Stimulated activated CD8-positive, alpha-beta memory T cell treated with anti-CD3 and anti-CD28 coated beads, Interleukin-12 subunit alpha, Interleukin-12 subunit beta, amount 100 ng/mL, for 4 hours (primary cell): ENCODE measurements at regions not wholly inside any gene's neighbourhood (a gene's known extent, or its start where the extent isn't known, plus 50 kb on each side); places are given as distances from the start of the nearest gene placed in this dataset.

ENCODE experiments used
- DNase-seq: peaks from one replicate; pipeline ENCODE4 v3.0.0-alpha.2; 2020; ENCODE audit warnings: low read depth

DNA sequence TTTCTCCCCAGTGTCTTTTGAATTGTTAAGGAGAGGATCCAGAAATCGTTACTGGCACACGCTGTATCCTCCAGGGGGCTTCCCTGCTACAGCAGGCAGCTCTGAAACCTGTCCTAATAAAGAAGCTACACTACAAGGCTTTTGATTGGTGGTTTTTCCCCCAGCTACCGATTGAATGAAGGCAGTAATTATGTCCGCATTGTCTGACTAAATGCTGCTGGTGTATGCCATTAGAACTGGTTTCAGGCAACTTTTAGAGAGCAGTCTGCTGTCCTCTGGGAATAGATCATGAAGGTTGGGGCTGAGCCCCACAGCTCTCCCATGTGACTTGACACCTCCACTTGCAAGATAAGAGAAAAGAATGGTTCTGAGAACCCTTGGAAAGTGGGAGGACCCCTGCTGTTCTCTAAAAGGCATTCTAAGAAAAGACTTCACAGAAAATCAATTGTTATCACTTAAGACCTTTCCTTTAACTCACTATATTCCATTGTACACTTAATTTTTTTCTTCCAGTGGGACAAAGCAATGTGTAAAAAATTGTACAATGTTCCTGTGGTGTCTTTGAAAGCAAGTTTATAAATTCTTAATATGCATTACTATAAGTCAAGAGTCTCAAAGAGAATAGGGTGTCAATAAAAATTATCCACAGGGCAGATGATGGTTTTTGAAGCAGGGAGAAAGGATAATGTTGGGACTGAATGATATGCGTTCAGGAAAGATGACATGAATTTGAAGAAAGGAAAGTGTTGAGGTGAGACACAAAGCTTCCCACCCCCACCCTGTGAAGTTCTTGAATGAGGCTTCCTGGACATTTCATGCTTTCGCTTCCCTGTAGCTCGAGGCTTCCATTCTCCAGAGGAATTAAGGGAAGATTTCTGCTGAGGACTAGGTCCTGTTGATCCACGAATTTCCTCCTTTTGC lies 53.0 kb upstream of the DAZL start:
- DNase-seq: no peak

- no peak for DNase-seq
Measured at GRCh38 chr3:16658925-16659793, 53.9 kb upstream of the DAZL start.

- DNase-seq: no peak
Measured at GRCh38 chr3:16663854-16664712, 58.9 kb upstream of the DAZL start.

GRCh38 chr3:16665282-16665741 lies 60.1 kb upstream of the DAZL start:
- no peak for DNase-seq

DNA sequence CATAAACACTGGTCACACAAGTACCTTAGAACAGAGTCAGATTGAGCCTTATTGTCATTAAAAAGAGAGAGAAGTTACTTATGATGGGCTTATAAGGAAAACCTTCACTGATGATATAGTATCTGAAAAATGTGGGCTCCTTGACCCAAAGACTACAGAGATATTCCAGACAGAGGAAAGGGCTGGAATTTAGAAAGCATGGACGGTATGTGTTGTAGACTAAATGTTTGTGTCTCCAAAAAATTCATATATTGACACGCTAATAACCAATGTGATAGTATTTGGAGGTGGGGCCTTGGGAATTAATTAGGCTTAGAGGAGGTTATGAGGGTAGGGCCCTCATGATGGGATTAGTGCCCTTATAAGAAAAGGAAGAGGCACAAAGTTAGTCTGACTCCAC lies 61.0 kb upstream of the DAZL start:
- DNase-seq: no peak

DNA sequence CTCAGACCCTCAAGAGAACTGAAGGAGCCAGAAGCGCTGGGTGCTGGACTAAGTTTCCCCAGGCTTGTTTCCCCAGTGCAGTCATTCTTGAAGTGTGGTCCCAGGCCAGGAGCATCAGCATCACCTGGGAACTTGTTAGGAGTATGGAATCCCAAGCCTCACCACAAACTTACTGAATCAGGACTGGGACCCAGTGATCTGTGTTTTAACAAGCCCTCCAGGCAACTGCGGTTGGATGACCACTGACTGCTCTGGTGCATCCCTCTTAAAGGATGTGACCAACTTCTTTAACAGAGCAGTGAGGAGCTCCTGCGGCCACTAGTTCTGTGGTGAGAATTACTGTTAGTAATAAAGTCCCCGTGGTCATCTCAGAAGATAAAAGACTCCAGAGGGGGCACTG lies 62.4 kb upstream of the DAZL start:
- DNase-seq: no peak

DNA sequence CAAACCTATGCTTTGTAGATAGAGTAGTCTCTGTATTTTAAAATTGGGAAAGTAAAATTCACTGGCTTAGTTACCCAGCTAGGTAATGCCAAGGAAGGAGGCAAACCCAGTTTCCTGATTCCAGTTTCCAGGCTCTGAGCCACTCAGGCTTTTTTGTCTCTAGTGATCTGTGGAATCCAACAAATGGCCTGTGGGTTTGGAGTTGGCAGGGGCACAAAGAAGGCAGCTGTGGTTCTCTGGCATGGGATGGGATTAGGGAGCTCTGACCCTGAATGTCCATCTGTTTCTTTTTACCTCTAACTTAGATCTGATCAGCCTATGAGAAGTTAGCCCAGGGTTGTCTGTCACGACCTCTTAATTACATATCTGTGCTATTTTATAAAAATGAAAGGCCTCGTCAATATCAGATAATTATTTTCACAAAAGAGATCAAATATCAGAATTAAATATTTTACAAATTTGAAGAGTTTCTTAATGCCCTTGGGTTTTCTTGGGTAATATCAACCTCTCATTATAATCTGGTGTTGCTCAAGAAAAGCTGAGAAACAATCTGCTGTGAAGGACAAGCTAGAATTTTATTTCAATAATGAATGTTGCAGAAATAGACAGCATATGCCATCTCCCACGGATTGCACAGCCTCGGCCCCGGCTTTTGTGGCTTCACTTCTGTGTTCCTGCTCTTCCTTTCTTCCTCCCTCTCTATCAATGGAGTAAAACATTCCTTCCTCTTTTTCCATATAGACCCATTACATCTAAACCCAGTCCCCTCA lies 63.7 kb upstream of the DAZL start:
- no peak for DNase-seq

DNA sequence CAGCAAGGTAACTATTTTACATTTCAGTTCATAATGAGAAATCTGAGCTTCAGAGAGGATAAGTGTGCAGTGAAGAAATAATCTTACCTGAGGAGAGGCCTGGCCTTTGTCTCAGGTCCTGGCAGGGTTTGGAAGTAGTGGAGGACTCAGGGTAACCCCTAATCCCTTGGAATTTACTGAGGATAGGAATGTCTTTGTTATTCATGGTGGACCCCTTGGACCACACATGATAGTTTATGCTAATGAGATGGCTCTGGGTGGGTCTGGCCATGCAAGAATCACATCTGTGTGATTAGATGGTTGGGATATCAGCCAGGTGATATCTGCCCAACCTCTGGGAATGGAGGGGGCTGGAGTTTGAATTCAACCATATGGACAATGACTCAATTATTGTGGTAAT lies 65.0 kb upstream of the DAZL start:
- DNase-seq: no peak

- DNase-seq: no peak
Measured at GRCh38 chr3:16671690-16672089, 66.5 kb upstream of the DAZL start.

DNA sequence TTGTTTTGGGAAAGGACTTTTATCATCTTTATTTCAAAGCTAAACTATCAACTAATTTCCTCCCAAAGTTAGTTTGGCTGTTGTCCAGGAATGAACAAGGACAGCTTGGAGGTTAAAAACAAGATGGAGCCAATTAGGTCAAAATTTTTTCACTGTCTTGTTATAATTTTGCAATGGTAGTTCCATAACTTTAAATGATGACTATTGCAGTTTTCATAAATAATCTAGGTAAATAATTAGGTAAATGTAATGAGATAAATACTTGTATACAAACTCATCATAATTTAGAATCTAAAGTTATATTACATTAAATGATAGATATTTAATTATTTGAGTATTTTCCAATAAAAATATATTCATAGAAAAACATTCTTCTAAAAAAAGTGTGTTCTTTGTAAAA lies 68.3 kb upstream of the DAZL start:
- DNase-seq: no peak

- no peak for DNase-seq
Measured at GRCh38 chr3:16675805-16676204, 70.6 kb upstream of the DAZL start.

DNA sequence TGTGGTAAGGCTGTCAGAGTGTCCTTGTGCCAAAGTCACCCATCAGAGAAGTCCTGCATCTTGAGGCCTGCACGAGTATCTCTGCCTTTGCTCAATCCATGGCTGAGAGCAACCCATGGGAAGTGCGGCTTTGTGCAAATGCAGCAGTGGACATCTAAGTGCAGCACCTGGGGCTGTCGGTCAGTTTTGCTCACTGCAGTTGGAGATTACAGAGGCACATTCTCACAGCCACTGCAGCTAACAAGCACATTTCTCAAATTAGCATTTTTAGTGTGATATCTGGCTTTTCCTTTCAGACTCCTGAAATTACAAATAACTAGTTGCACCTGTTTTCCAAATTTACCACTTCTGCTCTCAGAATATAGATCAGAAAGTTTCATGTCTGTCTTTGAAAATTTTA lies 81.5 kb upstream of the DAZL start:
- no peak for DNase-seq

GRCh38 chr3:16687221-16687620 lies 82.0 kb upstream of the DAZL start:
- DNase-seq: no peak

DNA sequence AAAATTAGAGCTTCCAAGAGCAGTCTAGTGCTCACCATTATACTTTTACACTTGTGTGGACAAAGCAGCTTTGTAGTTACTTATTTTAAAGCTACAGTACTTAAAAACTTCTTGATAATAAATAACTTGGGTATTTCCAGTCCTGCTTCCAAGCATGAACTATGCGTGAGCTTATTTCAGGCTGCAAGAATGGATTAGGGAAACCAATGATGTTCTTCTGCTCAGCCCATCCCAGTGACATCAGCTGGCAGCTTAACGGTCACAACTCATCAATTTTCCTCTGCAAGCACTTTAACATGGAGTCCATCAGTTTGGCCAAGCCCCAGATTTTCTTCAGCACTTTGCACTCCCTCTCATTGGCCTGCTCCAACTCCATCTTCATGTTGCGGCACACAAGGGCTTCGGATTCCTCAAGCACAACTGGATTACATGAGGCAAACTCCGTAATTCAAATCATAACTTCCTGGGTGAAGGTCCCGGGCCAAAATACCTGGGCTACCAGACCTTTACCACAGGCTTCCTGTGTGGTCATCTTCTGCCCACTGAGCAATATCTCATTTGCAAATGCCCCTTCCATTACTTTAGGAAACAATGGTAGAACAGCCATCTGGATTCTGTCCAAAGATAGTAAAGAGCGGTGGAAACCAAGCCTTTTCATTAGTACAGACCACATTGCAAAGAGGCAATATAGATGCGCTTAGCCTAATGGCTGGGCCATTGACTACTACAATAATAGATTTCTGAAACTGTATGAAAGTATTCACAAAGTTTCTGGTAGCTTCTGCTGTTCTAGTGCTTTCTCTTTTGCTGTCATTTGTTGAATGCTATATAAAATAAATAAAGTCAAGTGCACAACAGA lies 87.5 kb upstream of the DAZL start:
- no peak for DNase-seq

DNA sequence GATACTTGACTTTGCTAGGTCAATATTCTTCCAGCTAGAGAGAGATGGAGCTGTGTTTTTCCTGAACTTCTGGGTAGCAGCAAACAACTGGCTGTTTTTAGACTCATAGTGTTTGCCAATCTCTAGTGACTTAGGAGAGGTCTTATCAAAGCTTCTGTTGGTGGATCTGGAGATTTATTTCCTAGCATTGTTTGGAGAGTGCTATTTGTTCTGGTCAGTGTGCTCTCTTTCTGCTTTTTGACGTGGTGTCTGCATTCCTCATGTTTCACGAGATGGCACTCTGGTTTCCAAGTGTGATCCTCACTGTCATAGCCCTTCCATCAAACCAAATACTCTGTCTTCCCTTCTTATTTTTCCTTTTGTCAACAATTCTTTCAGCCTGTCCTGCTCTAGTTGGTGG lies 88.6 kb upstream of the DAZL start:
- no peak for DNase-seq

GRCh38 chr3:16695710-16696109 lies 90.5 kb upstream of the DAZL start:
- no peak for DNase-seq

DNA sequence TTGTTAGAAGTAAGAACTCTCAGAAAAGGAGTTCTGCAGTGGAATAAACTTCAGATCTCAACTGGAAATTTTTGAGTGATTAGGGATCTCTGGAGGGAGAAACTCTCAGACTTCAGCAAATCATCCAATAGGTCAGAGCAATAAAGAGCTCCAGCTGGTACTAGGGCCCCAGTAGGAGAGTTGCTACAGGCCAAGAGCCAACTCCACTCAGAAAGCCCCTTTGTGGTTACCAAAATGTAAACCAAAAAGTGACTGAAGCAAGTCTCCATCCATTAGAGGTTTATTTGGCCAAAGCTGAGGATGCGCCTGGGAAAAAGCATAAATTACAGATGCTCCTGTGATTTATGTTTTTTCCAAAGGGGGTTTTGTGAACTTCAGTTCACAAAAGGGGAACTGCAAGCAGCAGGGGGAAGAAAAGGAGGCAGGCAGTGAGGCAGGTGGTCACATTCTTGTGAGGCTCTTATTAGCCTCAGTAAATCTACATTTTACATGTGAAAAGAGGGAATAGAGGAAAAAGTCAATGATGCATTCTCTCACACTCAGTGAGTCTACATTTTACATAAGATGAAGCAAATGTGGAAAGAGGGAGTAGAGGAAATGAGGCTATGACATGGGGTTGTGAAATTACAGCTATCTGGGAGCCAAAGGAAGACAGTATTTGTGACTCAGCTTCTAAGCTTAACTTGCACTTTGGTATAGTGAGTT lies 92.4 kb upstream of the DAZL start:
- DNase-seq: no peak

DNA sequence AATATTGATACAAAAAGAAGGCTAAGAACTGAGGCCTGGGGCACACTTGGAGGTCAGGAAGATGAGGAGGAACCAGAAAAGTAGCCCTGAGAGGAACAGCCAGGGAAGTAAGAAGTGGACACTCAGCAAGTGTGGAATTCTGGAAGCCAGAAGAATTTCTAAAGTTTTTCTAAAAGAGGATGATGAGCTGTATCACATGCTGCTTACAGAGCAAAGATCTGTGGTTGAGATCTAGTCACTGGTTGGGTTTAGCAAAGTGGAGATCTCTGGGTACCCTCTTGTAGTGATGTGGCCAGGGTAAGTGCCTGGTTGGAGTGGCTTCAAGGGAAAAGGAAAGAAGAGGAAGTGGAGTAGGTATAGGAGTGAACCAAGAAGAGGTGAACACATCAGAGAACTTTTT lies 95.4 kb upstream of the DAZL start:
- DNase-seq: no peak

- no peak for DNase-seq
Measured at GRCh38 chr3:16704941-16705340, 99.7 kb upstream of the DAZL start.

DNA sequence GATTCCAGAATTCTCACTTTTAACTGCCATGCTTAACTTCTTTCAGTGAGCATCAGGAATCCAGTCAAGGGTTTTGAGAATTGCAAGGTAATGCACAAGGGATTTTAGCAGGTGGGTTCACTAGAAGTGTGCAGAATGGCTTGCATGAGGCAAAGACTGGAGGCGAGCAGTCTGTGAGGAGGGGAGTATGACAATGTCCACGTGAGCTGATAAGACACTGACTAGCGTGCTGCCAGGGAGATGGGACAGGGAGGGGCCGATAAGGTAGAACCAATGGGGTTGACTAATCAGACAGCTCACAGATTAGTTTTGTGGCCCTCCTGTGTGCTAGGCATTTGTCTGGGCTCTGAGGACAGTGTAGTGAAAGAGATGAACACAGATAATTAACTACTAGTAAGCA lies 102.0 kb upstream of the DAZL start:
- DNase-seq: no peak
